H9 (cell line): ENCODE measurements at regions not wholly inside any gene's neighbourhood (a gene's known extent, or its start where the extent isn't known, plus 50 kb on each side); places are given as distances from the start of the nearest gene placed in this dataset.

ENCODE experiments used
- DNase-seq: peaks from one replicate; pipeline ENCODE4 v3.0.0-alpha.2; 2017
- H2AFZ ChIP-seq: one replicate; pipeline ENCODE4 v1.6.1; 2013; ENCODE audit warnings: mild to moderate bottlenecking, low read length, control low read depth, moderate library complexity
- H2AK5ac ChIP-seq: 2 replicates; pipeline ENCODE4 v1.6.1; 2013; ENCODE audit warnings: low read length, control low read depth, mixed read lengths; ENCODE audit not compliant: insufficient read length
- H2BK120ac ChIP-seq: one replicate; pipeline ENCODE4 v1.6.1; 2013; ENCODE audit warnings: low read depth, mild to moderate bottlenecking, low read length, control low read depth, inconsistent platforms; ENCODE audit not compliant: poor library complexity, severe bottlenecking
- H2BK12ac ChIP-seq: 2 replicates; pipeline ENCODE4 v1.6.1; 2013; ENCODE audit warnings: low read length, control low read depth, mixed read lengths, low read depth; ENCODE audit not compliant: insufficient read length
- H2BK15ac ChIP-seq: 2 replicates; pipeline ENCODE4 v1.6.1; 2013; ENCODE audit warnings: low read depth, low read length, control low read depth
- H2BK20ac ChIP-seq: one replicate; pipeline ENCODE4 v1.6.1; 2013; ENCODE audit warnings: low read depth, mild to moderate bottlenecking, low read length, control low read depth, inconsistent platforms; ENCODE audit not compliant: poor library complexity, severe bottlenecking
- H2BK5ac ChIP-seq: 2 replicates; pipeline ENCODE4 v1.6.1; 2013; ENCODE audit warnings: low read length, control low read depth, mixed read lengths; ENCODE audit not compliant: insufficient read length
- H3K14ac ChIP-seq: 2 replicates; pipeline ENCODE4 v1.6.1; 2013; ENCODE audit warnings: low read length, control low read depth; ENCODE audit not compliant: insufficient read depth
- H3K18ac ChIP-seq: 2 replicates; pipeline ENCODE4 v1.6.1; 2013; ENCODE audit warnings: low read depth, mild to moderate bottlenecking, mixed read lengths, low read length, control low read depth; ENCODE audit not compliant: insufficient read length
- H3K23ac ChIP-seq: 2 replicates; pipeline ENCODE4 v1.6.1; 2013; ENCODE audit warnings: low read length, control low read depth, mixed read lengths, low read depth; ENCODE audit not compliant: insufficient read length
- H3K23me2 ChIP-seq: 2 replicates; pipeline ENCODE4 v1.6.1; 2013; ENCODE audit warnings: low read depth, mild to moderate bottlenecking, mixed read lengths, low read length, control low read depth; ENCODE audit not compliant: insufficient read length, poor library complexity, severe bottlenecking
- H3K27ac ChIP-seq: 2 replicates; pipeline ENCODE4 v1.5.1; 2013; ENCODE audit warnings: low read length, control low read depth, mixed read lengths, low read depth; ENCODE audit not compliant: insufficient read length
- H3K27me3 ChIP-seq: 2 replicates; pipeline ENCODE4 v1.6.1; 2013; ENCODE audit warnings: low read length, control low read depth, inconsistent platforms; ENCODE audit not compliant: insufficient read depth
- H3K4ac ChIP-seq: 2 replicates; pipeline ENCODE4 v1.6.1; 2013; ENCODE audit warnings: low read depth, mild to moderate bottlenecking, control low read depth, inconsistent platforms, low read length, moderate library complexity
- H3K4me1 ChIP-seq: 2 replicates; pipeline ENCODE4 v1.6.1; 2013; ENCODE audit warnings: low read length, control low read depth, inconsistent platforms; ENCODE audit not compliant: insufficient read depth
- H3K4me2 ChIP-seq: 2 replicates; pipeline ENCODE4 v1.6.1; 2013; ENCODE audit warnings: low read length, control low read depth, mixed read lengths; ENCODE audit not compliant: insufficient read length, insufficient read depth
- H3K56ac ChIP-seq: 2 replicates; pipeline ENCODE4 v1.6.1; 2013; ENCODE audit warnings: low read depth, mild to moderate bottlenecking, mixed read lengths, low read length, control low read depth; ENCODE audit not compliant: insufficient read length
- H3K79me1 ChIP-seq: 2 replicates; pipeline ENCODE4 v1.6.1; 2013; ENCODE audit warnings: low read depth, mild to moderate bottlenecking, moderate library complexity, low read length, control low read depth, inconsistent platforms; ENCODE audit not compliant: insufficient read depth, poor library complexity, severe bottlenecking
- H3K79me2 ChIP-seq: 2 replicates; pipeline ENCODE4 v1.6.1; 2013; ENCODE audit warnings: low read length, control low read depth, inconsistent platforms; ENCODE audit not compliant: insufficient read depth
- H3K9ac ChIP-seq: 2 replicates; pipeline ENCODE4 v1.6.1; 2013; ENCODE audit warnings: low read length, control low read depth, mixed read lengths; ENCODE audit not compliant: insufficient read length; ENCODE audit errors: extremely low read depth
- H3K9me3 ChIP-seq: one replicate; pipeline ENCODE4 v1.6.1; 2013; ENCODE audit warnings: low read depth, low read length, inconsistent platforms; ENCODE audit not compliant: control insufficient read depth
- H3T11ph ChIP-seq: one replicate; pipeline ENCODE4 v1.6.1; 2013; ENCODE audit warnings: mild to moderate bottlenecking, low read length, control low read depth, inconsistent platforms
- H4K20me1 ChIP-seq: one replicate; pipeline ENCODE4 v1.6.1; 2013; ENCODE audit not compliant: control insufficient read depth, insufficient read length, insufficient read depth
- H4K5ac ChIP-seq: 2 replicates; pipeline ENCODE4 v1.6.1; 2013; ENCODE audit warnings: low read depth, mild to moderate bottlenecking, mixed read lengths, low read length, control low read depth; ENCODE audit not compliant: insufficient read length
- H4K8ac ChIP-seq: replicated peaks from 2 replicates; pipeline ENCODE4 v1.6.1; 2013; ENCODE audit warnings: low read length, control low read depth, mixed read lengths, low read depth; ENCODE audit not compliant: insufficient read length
- H4K91ac ChIP-seq: 2 replicates; pipeline ENCODE4 v1.6.1; 2013; ENCODE audit warnings: low read depth, mild to moderate bottlenecking, moderate library complexity, mixed read lengths, low read length, control low read depth; ENCODE audit not compliant: insufficient read length
- H3K27ac Mint-ChIP-seq, 3 experiments: 2 replicates in 2 of 3; 3 replicates in 1 of 3; pipeline ENCODE4 v1.8.0; 2020 to 2021; ENCODE audit warnings: mixed read lengths in 3 of 3, mild to moderate bottlenecking in 1 of 3, moderate library complexity in 1 of 3
- H3K27me3 Mint-ChIP-seq: 2 replicates; pipeline ENCODE4 v1.8.0; 2021; ENCODE audit warnings: low read depth, mild to moderate bottlenecking, moderate library complexity, mixed read lengths
- H3K36me3 Mint-ChIP-seq, 3 experiments: 2 replicates in 2 of 3; 3 replicates in 1 of 3; pipeline ENCODE4 v1.8.0; 2020 to 2021; ENCODE audit warnings: low read depth in 3 of 3, mixed read lengths in 3 of 3; ENCODE audit not compliant: insufficient read depth in 1 of 3
- H3K4me1 Mint-ChIP-seq, 2 experiments: 2 replicates each; pipeline ENCODE4 v1.8.0; 2020; ENCODE audit warnings: mixed read lengths in 2 of 2
- H3K4me3 Mint-ChIP-seq, 2 experiments: 2 replicates in 1 of 2; 3 replicates in 1 of 2; pipeline ENCODE4 v1.8.0; 2020 to 2021; ENCODE audit warnings: mild to moderate bottlenecking in 2 of 2, mixed read lengths in 2 of 2, moderate library complexity in 1 of 2
- H3K9me3 Mint-ChIP-seq, 2 experiments: 2 replicates in 1 of 2; 3 replicates in 1 of 2; pipeline ENCODE4 v1.8.0; 2020; ENCODE audit warnings: mild to moderate bottlenecking in 2 of 2, mixed read lengths in 2 of 2, moderate library complexity in 1 of 2
- WGBS: extraction: QIAGEN DNeasy Blood & Tissue Kit; methylation state at CpG from one replicate; pipeline ENCODE4 v1.1.7; 2013; ENCODE audit warnings: missing lambda C conversion rate, low lambda C conversion rate, mixed read lengths; ENCODE audit not compliant: insufficient read length; ENCODE audit errors: extremely low coverage; 5-methylcytosine and 5-hydroxymethylcytosine counted together
- TF ChIP-seq, protein P1 (sequence below): fragments of 200-600 bp; sonication (generic); conservative IDR thresholded peaks from 3 replicates; pipeline ENCODE4 v1.8.0; 2021; ENCODE audit warnings: antibody characterized with exemption, mild to moderate bottlenecking

DNA sequence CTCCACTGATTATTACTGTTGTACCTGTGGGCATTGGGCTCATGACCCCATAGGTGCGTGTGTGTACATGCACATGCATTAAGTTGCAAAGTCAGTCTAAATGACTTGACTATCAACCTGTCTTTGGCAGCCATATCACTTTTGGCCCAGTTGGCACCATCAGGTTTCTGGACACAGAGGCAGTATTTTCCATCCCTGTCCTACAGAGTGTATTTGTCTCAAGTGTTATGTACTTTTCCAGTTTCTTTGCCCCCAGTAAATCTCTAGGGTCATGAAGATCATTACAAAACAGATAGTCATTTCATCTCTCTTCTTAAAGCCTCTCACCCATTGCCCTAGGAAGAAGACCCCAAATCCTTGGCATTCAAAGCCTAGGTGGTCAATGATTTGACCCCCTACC is 121.4 kb downstream of the C9orf152 start:
- H3K18ac ChIP-seq, result no peak overlapping the region
- H3K4me2 ChIP-seq, result no peak overlapping the region
- no peak overlapping the region for H2BK20ac ChIP-seq
- H3K23ac ChIP-seq, result no peak overlapping the region
- H4K5ac ChIP-seq, result no peak overlapping the region
- DNase-seq, result no peak
- no peak overlapping the region for H4K91ac ChIP-seq
- no peak overlapping the region for H3T11ph ChIP-seq
- H3K9ac ChIP-seq, result no peak overlapping the region
- Mint-ChIP-seq H3K27ac (no peak overlapping the region), H3K36me3 (peaks cover 3 to 8% (median 5%) of the 10 kb centered on the region in 3 experiments; a peak in 6 of 7 replicates), H3K9me3 (peaks cover 0 to 2% of the 10 kb centered on the region in 2 experiments; a peak in 2 of 5 replicates), H3K4me3 (no peak overlapping the region), H3K4me1 (peaks cover 16 to 18% of the 10 kb centered on the region in 2 experiments), H3K27me3 (no peaks in the 10 kb centered on the region)
- WGBS, result no CpG with 5 or more reads among the region's 1 CpG
- H3K9me3 ChIP-seq, result no peaks in the 10 kb centered on the region
- H2BK5ac ChIP-seq, result no peak overlapping the region
- no peak overlapping the region for H2BK12ac ChIP-seq
- H3K79me2 ChIP-seq, result no peaks in the 10 kb centered on the region
- H3K23me2 ChIP-seq, result no peaks in the 10 kb centered on the region
- no peak overlapping the region for H2BK120ac ChIP-seq
- no peak overlapping the region for H3K56ac ChIP-seq
- no peak overlapping the region for H2AK5ac ChIP-seq
- H3K79me1 ChIP-seq, result peaks cover 2% of the 10 kb centered on the region
- no peak overlapping the region for H3K14ac ChIP-seq
- no peaks in the 10 kb centered on the region for H3K4me1 ChIP-seq
- no peaks in the 10 kb centered on the region for H4K20me1 ChIP-seq
- TF ChIP-seq, protein P1, sequence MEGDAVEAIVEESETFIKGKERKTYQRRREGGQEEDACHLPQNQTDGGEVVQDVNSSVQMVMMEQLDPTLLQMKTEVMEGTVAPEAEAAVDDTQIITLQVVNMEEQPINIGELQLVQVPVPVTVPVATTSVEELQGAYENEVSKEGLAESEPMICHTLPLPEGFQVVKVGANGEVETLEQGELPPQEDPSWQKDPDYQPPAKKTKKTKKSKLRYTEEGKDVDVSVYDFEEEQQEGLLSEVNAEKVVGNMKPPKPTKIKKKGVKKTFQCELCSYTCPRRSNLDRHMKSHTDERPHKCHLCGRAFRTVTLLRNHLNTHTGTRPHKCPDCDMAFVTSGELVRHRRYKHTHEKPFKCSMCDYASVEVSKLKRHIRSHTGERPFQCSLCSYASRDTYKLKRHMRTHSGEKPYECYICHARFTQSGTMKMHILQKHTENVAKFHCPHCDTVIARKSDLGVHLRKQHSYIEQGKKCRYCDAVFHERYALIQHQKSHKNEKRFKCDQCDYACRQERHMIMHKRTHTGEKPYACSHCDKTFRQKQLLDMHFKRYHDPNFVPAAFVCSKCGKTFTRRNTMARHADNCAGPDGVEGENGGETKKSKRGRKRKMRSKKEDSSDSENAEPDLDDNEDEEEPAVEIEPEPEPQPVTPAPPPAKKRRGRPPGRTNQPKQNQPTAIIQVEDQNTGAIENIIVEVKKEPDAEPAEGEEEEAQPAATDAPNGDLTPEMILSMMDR, result no peak
- no peak overlapping the region for H3K27ac ChIP-seq
- H2AFZ ChIP-seq, result no peak overlapping the region
- H2BK15ac ChIP-seq, result no peak overlapping the region
- no peak overlapping the region for H4K8ac ChIP-seq
- no peak overlapping the region for H3K4ac ChIP-seq
- H3K27me3 ChIP-seq, result no peaks in the 10 kb centered on the region
